Activated T-cell treated with anti-CD3 and anti-CD28 coated beads for 1 hour (primary cell): ENCODE measurements at regions not wholly inside any gene's neighbourhood (a gene's known extent, or its start where the extent isn't known, plus 50 kb on each side); places are given as distances from the start of the nearest gene placed in this dataset.

Experiments used
- DNase-seq: peaks from one replicate; pipeline ENCODE4 v3.0.0-alpha.2; 2020; ENCODE audit warnings: low read depth

- DNase-seq, result no peak
Observed at GRCh38 chr17:55829995-55830612, 79.3 kb downstream of the PCTP start.

- DNase-seq, result no peak
Observed at GRCh38 chr17:55830699-55831471, 80.0 kb downstream of the PCTP start.

GRCh38 chr17:55833306-55833705 lies 82.5 kb downstream of the PCTP start:
- no peak for DNase-seq

GRCh38 chr17:55842405-55843158 lies 91.7 kb downstream of the PCTP start:
- DNase-seq, result no peak

GRCh38 chr17:55843785-55844184 lies 92.9 kb downstream of the PCTP start:
- DNase-seq, result no peak

- no peak for DNase-seq
Observed at GRCh38 chr17:55845385-55845784, 94.5 kb downstream of the PCTP start.

- no peak for DNase-seq
Observed at GRCh38 chr17:55846745-55847144, 95.9 kb downstream of the PCTP start.

DNA sequence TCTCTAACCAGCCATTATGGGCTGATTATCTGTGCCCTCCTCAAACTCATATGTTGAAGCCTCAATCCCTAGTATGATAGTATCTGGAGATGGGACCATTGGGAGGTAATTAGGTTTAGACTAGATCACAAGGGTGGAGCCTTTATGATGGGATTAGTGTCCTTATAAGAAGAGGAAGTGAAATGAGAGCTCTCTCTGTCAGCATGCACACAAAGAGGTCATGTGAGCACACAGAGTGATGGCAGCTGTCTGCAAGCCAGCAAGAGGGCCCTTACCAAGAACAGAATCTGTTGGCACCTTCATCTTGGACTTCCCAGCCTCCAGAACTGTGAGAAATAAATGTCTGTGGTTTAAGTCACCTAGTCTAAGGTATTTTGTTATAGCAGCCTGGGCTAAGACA lies 101.9 kb downstream of the PCTP start:
- no peak for DNase-seq

- no peak for DNase-seq
Observed at GRCh38 chr17:55859301-55859795, 108.5 kb downstream of the PCTP start.

DNA sequence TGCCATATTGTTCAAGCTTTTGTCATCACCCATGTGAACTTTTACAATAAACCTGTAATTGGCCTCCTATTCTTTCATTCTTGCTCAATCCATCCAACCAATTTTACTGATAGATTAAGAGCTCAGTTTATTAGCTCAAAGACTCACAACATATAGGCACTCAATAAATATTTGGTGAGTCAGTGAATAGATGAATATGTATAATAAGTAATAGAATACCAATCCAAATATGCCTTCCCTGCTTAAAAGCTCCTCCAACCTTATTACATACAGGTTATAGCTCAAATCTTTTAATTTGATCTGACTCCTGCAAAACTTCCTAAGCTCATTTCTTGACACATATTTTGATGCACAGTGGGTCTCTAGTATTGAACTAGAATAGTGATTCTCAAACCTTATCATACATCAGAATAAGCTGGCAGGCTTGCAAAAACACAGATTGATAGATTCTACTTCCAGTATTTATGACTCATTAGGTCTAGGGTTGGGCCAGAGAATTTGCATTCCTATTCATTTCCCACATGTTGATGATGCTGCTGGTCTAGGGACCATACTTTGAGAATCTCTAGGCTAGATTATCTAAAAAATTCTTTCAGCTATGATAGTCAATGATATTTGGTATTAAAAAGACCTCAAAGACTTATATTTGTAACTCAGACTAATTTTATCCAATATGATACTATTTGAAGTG lies 114.4 kb downstream of the PCTP start:
- no peak for DNase-seq

GRCh38 chr17:55870044-55870443 lies 119.2 kb downstream of the PCTP start:
- no peak for DNase-seq

DNA sequence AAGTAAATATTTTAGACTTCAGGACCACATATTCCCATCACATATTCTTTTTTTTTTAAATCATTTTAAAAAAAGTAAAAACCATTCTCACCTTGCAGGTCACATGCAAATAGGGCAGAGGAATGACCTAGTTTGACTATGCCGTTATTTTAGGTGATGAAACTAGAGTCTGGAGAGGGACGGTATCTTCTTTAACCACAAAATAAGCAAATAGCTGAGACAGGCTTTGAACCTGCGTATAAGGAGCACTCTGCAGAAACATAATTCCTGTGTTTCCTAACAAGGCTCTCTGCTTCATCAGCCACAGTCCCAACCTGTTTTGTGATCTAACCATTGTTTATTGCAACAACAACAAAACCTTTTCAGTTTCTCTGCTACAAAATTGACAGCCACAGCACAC lies 121.5 kb downstream of the PCTP start:
- DNase-seq, result no peak

GRCh38 chr17:55873017-55873758 lies 122.3 kb downstream of the PCTP start:
- no peak for DNase-seq

DNA sequence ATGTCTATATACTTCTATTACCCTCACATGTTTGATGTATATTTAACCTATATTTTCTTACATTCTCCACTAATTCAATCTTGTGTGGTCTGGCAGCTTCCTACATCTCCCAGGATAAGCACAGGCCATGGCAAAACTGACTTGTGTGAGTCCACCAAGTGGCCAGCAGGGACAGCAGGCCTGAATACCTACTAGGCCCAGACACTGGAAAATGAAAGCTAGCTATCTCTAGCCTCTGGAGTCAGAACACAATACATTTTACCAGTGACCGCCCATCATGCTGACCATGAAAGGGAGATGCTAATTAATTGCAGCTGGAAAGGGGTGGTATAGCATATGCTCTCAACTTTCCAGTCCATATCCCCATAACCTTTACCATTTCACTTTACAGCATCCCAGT lies 132.3 kb downstream of the PCTP start:
- DNase-seq, result no peak

- no peak for DNase-seq
Observed at GRCh38 chr17:55887531-55887930, 136.7 kb downstream of the PCTP start.

DNA sequence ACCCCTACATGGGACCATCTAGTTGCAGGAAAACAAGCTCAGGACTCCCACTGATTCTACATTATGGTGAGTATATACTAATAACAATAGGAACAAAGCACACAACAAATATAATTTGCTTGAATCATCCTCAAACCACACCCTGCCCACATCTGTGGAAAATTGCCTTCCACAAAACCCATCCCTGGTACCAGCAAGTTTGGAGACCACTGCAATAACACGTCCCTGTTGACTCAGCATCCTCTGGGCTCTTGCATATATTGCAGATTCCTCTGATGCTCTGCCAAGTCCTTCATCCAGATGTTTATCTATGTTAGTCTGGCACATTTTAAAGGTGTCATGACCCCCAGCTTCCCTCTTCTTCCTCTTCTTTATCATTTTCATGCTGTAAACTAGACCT lies 138.4 kb downstream of the PCTP start:
- no peak for DNase-seq

- no peak for DNase-seq
Observed at GRCh38 chr17:55895112-55895759, 144.4 kb downstream of the PCTP start.

GRCh38 chr17:55897301-55897700 lies 146.4 kb downstream of the PCTP start:
- DNase-seq, result no peak

DNA sequence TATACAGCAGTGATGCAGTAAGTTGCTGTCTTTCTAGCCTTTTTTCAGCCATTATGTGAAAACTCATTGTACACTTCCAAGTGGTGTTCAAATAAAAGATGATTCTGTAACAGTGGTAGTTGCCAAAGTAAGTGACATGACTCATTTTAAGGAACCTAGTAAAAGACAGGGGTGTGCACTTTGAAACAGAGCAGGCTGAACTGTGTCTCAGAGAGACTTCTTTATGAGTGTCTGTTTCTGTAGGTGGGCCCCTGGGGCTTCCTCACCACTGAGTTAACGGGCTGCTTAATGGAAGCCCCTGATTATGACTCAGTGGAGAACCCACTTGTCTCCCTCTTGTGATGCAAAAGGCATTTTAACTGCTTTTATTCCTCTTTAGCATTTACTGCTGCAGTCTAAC lies 147.3 kb downstream of the PCTP start:
- no peak for DNase-seq

GRCh38 chr17:55900188-55900587 lies 149.3 kb downstream of the PCTP start:
- no peak for DNase-seq

- DNase-seq, result no peak
Observed at GRCh38 chr17:55903028-55903690, 152.3 kb downstream of the PCTP start.
